ENCODE measurements at regions not wholly inside any gene's neighbourhood (a gene's known extent, or its start where the extent isn't known, plus 50 kb on each side); places are given as distances from the start of the nearest gene placed in this dataset.

- DNase-seq (ENCODE audit: low read depth): peak; percentile 80
- H3K4me3 ChIP-seq (ENCODE audit: control insufficient read depth, low read depth, low read length): no peak overlapping the region
- peak; percentile 30 for TF ChIP-seq CTCF (conservative IDR thresholded peaks at IDR 0.05; ENCODE audit: control insufficient read depth, insufficient read depth, low read depth, low read length)
Observed at GRCh38 chr4:71130827-71131603, 137.6 kb downstream of the DCK start.

GRCh38 chr4:71132486-71132885 is 139.0 kb downstream of the DCK start:
- H3K4me3 ChIP-seq (ENCODE audit: control insufficient read depth, low read depth, low read length): no peak overlapping the region
- DNase-seq (ENCODE audit: low read depth): peak; percentile 46
- no peak for TF ChIP-seq CTCF (conservative IDR thresholded peaks at IDR 0.05; ENCODE audit: control insufficient read depth, insufficient read depth, low read depth, low read length)

- H3K4me3 ChIP-seq (ENCODE audit: control insufficient read depth, low read depth, low read length): no peak overlapping the region
- DNase-seq (ENCODE audit: low read depth): peak; percentile 49
- TF ChIP-seq CTCF (conservative IDR thresholded peaks at IDR 0.05; ENCODE audit: control insufficient read depth, insufficient read depth, low read depth, low read length): no peak
Observed at GRCh38 chr4:71133491-71133890, 140.0 kb downstream of the DCK start.

- no peak overlapping the region for H3K4me3 ChIP-seq (ENCODE audit: control insufficient read depth, low read depth, low read length)
- TF ChIP-seq CTCF (conservative IDR thresholded peaks at IDR 0.05; ENCODE audit: control insufficient read depth, insufficient read depth, low read depth, low read length): no peak
- DNase-seq (ENCODE audit: low read depth): no peak
Observed at GRCh38 chr4:71136071-71136470, 142.6 kb downstream of the DCK start.

GRCh38 chr4:71138007-71138615 is 144.7 kb downstream of the DCK start:
- no peak for DNase-seq (ENCODE audit: low read depth)
- no peak for TF ChIP-seq CTCF (conservative IDR thresholded peaks at IDR 0.05; ENCODE audit: control insufficient read depth, insufficient read depth, low read depth, low read length)
- H3K4me3 ChIP-seq (ENCODE audit: control insufficient read depth, low read depth, low read length): no peak overlapping the region

GRCh38 chr4:71140563-71140962 is 147.1 kb downstream of the DCK start:
- no peak for DNase-seq (ENCODE audit: low read depth)
- TF ChIP-seq CTCF (conservative IDR thresholded peaks at IDR 0.05; ENCODE audit: control insufficient read depth, insufficient read depth, low read depth, low read length): no peak
- H3K4me3 ChIP-seq (ENCODE audit: control insufficient read depth, low read depth, low read length): no peak overlapping the region

All from fibroblast of mammary gland (primary cell).